ENCODE measurements at regions not wholly inside any gene's neighbourhood (a gene's known extent, or its start where the extent isn't known, plus 50 kb on each side); places are given as distances from the start of the nearest gene placed in this dataset.

DNA sequence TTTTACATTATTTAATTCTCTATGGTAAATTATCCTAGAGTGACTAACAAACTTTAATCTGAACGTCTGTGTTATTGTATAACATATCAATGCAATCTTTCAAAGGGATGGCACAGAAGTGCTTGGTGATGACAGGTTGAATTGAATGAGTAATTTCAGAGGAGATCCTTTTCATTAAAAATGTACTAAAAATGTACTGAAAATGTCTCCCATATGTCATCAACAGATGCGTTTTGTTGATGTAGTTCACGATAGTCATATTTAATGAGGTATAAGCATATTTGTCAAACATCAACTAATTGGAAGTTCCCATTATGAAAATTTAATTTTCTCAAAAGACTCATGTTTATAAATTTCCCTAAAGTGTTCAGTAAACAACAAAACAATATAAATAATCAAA is 1434.7 kb upstream of the PCDH20 start:
- no peaks in the 10 kb centered on the region for H4K20me1 ChIP-seq (replicated peaks; ENCODE audit: insufficient read depth)
- H3K9me3 Mint-ChIP-seq, result no peaks in the 10 kb centered on the region; the same call in 2 of the 3 replicates
- no peak for ATAC-seq
- no peaks in the 10 kb centered on the region for H3K36me3 ChIP-seq (ENCODE audit: insufficient read depth)
- H3K4me1 Mint-ChIP-seq, result peaks cover 3% of the 10 kb centered on the region
- no peak overlapping the region for H3K4me2 ChIP-seq
- no peak overlapping the region for H2AFZ ChIP-seq
- H3F3A ChIP-seq (replicated peaks; ENCODE audit: low read depth), result no peaks in the 10 kb centered on the region
- no peak overlapping the region for H3K27ac Mint-ChIP-seq
- no peaks in the 10 kb centered on the region for H3K9me2 ChIP-seq (ENCODE audit: insufficient read depth)
- H3K27me3 Mint-ChIP-seq (ENCODE audit: insufficient read depth, low read depth, poor library complexity), result no peaks in the 10 kb centered on the region
- H3K4me3 ChIP-seq, result no peak overlapping the region
- no peaks in the 10 kb centered on the region for H3K79me2 ChIP-seq (replicated peaks; ENCODE audit: insufficient read depth)
- no peaks in the 10 kb centered on the region for H3K27me3 ChIP-seq (ENCODE audit: insufficient read depth)
- no peak overlapping the region for H3K4me3 Mint-ChIP-seq
- no peak for DNase-seq (ENCODE audit: low spot score)
- no peaks in the 10 kb centered on the region for H3K36me3 Mint-ChIP-seq (ENCODE audit: low read depth)
- no peak overlapping the region for H3K27ac ChIP-seq (ENCODE audit: low read depth)
- H3K4me1 ChIP-seq (ENCODE audit: insufficient read depth), result no peaks in the 10 kb centered on the region
- TF ChIP-seq EZH2phosphoT487 (IDR thresholded peaks at IDR 0.05; ENCODE audit: unreplicated experiment), result no peak
- no peak for TF ChIP-seq ZNF331 (CRISPR knock-in tag; IDR thresholded peaks at IDR 0.05; ENCODE audit: low read depth)
- TF ChIP-seq STAT1 (IDR thresholded peaks at IDR 0.05; ENCODE audit: unreplicated experiment), result no peak
- TF ChIP-seq, protein P1, sequence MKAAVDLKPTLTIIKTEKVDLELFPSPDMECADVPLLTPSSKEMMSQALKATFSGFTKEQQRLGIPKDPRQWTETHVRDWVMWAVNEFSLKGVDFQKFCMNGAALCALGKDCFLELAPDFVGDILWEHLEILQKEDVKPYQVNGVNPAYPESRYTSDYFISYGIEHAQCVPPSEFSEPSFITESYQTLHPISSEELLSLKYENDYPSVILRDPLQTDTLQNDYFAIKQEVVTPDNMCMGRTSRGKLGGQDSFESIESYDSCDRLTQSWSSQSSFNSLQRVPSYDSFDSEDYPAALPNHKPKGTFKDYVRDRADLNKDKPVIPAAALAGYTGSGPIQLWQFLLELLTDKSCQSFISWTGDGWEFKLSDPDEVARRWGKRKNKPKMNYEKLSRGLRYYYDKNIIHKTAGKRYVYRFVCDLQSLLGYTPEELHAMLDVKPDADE (IDR thresholded peaks at IDR 0.05), result no peak
- TF ChIP-seq ZNF114 (CRISPR knock-in tag; IDR thresholded peaks at IDR 0.05), result no peak
- TF ChIP-seq, protein P2, sequence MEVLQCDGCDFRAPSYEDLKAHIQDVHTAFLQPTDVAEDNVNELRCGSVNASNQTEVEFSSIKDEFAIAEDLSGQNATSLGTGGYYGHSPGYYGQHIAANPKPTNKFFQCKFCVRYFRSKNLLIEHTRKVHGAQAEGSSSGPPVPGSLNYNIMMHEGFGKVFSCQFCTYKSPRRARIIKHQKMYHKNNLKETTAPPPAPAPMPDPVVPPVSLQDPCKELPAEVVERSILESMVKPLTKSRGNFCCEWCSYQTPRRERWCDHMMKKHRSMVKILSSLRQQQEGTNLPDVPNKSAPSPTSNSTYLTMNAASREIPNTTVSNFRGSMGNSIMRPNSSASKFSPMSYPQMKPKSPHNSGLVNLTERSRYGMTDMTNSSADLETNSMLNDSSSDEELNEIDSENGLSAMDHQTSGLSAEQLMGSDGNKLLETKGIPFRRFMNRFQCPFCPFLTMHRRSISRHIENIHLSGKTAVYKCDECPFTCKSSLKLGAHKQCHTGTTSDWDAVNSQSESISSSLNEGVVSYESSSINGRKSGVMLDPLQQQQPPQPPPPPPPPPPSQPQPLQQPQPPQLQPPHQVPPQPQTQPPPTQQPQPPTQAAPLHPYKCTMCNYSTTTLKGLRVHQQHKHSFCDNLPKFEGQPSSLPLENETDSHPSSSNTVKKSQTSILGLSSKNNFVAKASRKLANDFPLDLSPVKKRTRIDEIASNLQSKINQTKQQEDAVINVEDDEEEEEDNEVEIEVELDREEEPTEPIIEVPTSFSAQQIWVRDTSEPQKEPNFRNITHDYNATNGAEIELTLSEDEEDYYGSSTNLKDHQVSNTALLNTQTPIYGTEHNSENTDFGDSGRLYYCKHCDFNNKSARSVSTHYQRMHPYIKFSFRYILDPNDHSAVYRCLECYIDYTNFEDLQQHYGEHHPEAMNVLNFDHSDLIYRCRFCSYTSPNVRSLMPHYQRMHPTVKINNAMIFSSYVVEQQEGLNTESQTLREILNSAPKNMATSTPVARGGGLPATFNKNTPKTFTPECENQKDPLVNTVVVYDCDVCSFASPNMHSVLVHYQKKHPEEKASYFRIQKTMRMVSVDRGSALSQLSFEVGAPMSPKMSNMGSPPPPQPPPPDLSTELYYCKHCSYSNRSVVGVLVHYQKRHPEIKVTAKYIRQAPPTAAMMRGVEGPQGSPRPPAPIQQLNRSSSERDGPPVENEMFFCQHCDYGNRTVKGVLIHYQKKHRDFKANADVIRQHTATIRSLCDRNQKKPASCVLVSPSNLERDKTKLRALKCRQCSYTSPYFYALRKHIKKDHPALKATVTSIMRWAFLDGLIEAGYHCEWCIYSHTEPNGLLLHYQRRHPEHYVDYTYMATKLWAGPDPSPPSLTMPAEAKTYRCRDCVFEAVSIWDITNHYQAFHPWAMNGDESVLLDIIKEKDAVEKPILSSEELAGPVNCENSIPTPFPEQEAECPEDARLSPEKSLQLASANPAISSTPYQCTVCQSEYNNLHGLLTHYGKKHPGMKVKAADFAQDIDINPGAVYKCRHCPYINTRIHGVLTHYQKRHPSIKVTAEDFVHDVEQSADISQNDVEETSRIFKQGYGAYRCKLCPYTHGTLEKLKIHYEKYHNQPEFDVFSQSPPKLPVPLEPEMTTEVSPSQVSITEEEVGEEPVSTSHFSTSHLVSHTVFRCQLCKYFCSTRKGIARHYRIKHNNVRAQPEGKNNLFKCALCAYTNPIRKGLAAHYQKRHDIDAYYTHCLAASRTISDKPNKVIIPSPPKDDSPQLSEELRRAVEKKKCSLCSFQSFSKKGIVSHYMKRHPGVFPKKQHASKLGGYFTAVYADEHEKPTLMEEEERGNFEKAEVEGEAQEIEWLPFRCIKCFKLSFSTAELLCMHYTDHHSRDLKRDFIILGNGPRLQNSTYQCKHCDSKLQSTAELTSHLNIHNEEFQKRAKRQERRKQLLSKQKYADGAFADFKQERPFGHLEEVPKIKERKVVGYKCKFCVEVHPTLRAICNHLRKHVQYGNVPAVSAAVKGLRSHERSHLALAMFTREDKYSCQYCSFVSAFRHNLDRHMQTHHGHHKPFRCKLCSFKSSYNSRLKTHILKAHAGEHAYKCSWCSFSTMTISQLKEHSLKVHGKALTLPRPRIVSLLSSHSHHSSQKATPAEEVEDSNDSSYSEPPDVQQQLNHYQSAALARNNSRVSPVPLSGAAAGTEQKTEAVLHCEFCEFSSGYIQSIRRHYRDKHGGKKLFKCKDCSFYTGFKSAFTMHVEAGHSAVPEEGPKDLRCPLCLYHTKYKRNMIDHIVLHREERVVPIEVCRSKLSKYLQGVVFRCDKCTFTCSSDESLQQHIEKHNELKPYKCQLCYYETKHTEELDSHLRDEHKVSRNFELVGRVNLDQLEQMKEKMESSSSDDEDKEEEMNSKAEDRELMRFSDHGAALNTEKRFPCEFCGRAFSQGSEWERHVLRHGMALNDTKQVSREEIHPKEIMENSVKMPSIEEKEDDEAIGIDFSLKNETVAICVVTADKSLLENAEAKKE (CRISPR knock-in tag; IDR thresholded peaks at IDR 0.05), result no peak
- TF ChIP-seq, protein P3, sequence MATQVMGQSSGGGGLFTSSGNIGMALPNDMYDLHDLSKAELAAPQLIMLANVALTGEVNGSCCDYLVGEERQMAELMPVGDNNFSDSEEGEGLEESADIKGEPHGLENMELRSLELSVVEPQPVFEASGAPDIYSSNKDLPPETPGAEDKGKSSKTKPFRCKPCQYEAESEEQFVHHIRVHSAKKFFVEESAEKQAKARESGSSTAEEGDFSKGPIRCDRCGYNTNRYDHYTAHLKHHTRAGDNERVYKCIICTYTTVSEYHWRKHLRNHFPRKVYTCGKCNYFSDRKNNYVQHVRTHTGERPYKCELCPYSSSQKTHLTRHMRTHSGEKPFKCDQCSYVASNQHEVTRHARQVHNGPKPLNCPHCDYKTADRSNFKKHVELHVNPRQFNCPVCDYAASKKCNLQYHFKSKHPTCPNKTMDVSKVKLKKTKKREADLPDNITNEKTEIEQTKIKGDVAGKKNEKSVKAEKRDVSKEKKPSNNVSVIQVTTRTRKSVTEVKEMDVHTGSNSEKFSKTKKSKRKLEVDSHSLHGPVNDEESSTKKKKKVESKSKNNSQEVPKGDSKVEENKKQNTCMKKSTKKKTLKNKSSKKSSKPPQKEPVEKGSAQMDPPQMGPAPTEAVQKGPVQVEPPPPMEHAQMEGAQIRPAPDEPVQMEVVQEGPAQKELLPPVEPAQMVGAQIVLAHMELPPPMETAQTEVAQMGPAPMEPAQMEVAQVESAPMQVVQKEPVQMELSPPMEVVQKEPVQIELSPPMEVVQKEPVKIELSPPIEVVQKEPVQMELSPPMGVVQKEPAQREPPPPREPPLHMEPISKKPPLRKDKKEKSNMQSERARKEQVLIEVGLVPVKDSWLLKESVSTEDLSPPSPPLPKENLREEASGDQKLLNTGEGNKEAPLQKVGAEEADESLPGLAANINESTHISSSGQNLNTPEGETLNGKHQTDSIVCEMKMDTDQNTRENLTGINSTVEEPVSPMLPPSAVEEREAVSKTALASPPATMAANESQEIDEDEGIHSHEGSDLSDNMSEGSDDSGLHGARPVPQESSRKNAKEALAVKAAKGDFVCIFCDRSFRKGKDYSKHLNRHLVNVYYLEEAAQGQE (IDR thresholded peaks at IDR 0.05; ENCODE audit: unreplicated experiment), result no peak
- no peak for TF ChIP-seq NANOG (IDR thresholded peaks at IDR 0.05; ENCODE audit: borderline replicate concordance)
- TF ChIP-seq POLR2AphosphoS5 (IDR thresholded peaks at IDR 0.05; ENCODE audit: low read depth), result no peak
- TF ChIP-seq JUNB (IDR thresholded peaks at IDR 0.05; ENCODE audit: unreplicated experiment), result no peak
- no peak for TF ChIP-seq CREB1 (CRISPR knock-in tag; IDR thresholded peaks at IDR 0.05; ENCODE audit: low read depth)

Measured in GM23338 (cell line).